HG03108 (cell line): ENCODE measurements at regions not wholly inside any gene's neighbourhood (a gene's known extent, or its start where the extent isn't known, plus 50 kb on each side); places are given as distances from the start of the nearest gene placed in this dataset.

Source experiments
- ATAC-seq: cut with Tn5 transposase; IDR thresholded peaks from one replicate; pipeline ENCODE4 v1.9.1; 2021; ENCODE audit warnings: moderate library complexity; ENCODE audit not compliant: unreplicated experiment

DNA sequence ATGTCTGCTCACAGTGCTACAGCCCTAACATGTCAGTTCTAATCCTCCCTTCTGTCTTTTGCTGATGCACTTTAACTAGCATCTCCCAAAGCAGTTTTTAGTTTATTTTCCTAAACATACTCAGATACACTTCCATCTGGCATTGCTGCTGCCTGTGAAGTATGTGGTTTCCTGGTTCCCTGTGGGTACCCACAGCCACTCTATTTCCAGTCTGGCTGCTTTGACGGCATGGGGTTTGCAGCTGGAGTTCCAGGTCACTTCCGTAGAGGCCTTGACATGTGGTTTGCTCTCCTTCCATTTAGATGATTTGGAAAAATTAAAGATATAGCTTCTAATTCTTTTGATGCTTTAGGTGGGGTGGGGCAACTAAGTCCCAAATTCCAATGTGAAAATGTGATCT lies 375.5 kb downstream of the PCDH20 start:
- ATAC-seq = no peak

DNA sequence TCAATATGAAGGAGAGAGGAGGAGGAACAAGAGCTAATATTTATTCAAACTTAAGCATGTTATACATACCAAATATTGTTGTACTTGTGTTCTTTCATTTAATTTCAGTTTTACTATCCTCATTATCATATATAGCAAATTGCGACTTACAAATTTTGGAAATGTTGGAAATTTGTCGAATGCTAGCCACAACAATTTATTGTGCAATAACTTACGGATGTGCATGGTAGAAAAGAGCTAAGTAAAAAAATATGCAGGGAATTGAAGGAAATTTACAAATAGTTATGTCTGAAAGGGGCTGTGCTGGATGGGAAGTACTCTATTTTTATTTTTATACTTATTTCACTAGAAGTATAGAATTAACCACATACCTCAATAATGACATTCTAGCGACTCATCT lies 376.3 kb downstream of the PCDH20 start:
- ATAC-seq = no peak

- no peak for ATAC-seq
These were observed 378.9 kb downstream of the PCDH20 start for GRCh38 chr13:61036715-61037114.

DNA sequence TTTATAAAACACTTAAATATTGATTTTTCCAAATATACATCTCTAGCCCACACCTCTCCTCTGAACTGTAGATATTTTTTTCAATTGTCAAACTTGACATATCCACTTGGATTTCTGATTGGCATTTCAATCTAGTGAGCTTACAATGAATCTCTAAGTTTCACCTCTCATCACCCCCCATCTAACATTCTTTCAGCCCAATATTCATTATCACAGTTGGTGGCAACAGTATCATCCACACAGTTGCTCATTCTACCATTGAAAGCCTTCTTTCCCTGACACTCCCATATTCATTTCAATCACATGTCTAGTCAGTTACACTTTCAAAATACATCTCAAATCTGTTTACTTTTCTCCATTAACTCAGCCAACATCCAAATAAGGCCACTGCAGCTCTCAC lies 385.2 kb downstream of the PCDH20 start:
- no peak for ATAC-seq

- ATAC-seq = no peak
These were observed 386.6 kb downstream of the PCDH20 start for GRCh38 chr13:61029064-61029463.

DNA sequence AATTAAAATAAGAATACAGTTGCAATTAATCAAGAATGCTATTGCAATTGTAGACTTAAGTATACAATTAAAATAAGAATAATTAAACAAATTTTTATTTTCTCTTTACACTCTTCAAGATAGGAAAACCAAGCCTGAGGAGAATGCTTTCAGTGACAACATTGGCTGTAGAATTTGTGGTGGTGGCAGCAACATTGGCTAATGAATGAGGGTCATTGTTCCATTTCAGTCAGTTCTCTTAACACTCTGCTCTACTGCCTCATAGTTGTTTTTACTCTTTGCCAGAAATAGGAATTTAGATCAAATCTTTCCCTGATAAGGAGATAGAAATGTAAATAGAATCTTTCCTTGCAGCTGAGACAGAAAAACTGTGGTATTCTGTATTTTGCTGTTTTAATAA lies 391.6 kb downstream of the PCDH20 start:
- ATAC-seq = no peak

- ATAC-seq = no peak
These were observed 393.8 kb downstream of the PCDH20 start for GRCh38 chr13:61021838-61022237.

DNA sequence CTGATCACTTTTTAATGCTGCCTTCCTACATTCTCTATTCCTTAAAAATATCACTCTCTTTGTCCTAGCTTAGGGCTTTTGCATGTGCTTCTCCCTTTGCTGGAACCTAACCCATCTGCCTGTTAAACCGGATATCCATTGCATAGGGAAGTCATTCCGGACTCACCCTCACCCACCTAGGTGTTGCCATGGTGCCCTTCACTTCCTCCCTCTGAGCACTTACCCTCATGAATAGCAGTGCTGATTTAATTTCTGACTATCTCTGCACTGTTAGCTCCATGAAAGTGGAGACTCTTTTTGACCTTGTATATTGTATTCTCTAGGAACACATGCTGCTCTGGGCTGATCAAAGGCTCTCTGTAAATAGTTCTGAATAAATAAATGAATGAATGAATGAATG lies 401.9 kb downstream of the PCDH20 start:
- no peak for ATAC-seq

DNA sequence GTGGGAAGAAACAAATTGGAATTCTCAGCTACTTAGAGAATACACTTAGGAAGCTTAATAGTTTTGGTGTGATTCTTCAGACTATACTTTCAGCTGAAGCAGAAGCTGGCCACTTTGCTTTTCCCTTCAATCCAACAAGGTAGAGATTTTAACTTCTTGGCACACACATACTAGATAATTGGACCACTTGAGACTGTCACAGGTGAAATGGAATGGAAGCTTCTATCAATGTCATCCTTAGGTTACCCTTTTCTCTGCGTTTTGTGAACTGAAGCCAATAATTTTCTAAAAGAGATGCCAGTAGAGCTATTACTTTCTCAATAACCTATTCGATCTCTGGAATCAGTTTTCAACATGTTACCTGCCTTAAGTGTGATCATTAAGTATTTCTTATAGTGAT lies 405.3 kb downstream of the PCDH20 start:
- ATAC-seq = no peak

DNA sequence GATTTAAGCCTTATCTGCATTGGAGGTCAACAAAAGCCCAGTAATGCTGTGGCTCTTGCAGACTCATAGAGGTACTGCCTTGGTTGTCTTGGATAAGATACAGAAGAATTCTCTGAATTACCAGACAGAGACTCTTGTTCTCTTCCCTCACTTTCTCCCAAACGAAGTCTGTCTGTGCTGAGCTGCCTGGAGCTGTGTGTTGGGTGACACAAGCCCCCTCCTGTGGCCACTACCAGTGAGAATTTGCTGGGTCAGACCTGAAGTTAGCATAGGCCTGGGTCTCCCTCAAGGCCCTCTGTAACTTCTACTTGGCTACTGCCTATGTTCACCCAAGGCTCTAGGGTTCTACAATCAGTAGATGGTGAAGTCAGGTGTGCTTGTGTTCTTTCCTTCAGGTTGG lies 413.0 kb downstream of the PCDH20 start:
- no peak for ATAC-seq

GRCh38 chr13:60990032-60990733 lies 425.5 kb downstream of the PCDH20 start:
- ATAC-seq = no peak

GRCh38 chr13:60986301-60986700 lies 429.3 kb downstream of the PCDH20 start:
- ATAC-seq = no peak

DNA sequence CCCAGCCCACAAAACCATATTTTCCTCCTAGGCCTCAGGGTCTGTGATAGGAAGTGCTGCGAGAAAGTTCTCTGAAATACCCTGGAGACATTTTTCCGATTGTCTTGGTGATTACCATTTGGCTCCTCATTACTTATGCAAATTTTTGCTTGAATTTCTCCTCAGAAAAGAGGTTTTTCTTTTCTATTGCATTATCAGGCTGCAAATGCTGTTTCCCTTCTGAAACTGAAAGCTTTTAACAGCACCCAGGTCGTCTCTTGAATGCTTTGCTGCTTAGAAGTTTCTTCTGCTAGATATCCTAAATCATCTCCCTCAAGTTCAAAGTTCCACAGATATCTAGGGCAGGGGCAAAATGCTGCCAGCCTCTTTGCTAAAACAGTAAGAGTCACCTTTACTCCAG lies 434.2 kb downstream of the PCDH20 start:
- no peak for ATAC-seq

DNA sequence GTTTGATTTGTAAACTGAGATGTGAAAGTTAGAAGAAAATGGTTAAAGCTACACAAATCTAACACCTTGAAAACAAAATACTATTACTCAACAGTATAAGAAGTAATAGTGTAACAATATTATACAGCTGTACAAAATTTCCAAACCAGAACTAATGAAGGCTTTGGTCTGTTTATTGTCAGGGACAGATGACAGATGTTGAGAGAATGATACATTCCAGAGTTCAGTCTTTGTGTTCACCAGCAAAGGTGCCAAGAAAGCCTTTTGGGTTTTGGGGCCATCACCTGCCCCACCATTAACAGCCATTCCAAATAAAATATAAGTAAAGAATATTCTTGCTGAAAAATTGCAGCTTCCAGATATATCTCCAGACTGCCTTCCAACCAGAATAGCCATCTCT lies 439.3 kb downstream of the PCDH20 start:
- ATAC-seq = no peak

- no peak for ATAC-seq
These were observed 441.4 kb downstream of the PCDH20 start for GRCh38 chr13:60974296-60974695.

DNA sequence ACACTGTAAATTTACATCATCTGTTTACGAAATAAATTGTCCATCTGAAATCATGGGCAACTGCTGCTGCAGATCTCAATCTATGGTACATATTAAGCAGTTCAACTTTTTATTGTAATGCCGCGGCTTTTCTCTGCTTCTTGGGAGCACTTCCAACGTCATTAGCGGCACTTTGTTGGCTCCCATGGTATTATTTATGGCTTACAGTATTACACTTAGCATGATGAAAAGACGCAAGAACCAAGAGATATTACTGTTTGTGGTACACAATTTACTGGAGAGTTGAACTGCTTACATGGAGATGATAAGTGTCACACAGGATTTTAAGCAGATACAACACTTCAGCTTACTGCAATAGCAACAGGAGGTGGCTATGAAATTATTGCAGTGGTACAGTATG lies 442.1 kb downstream of the PCDH20 start:
- no peak for ATAC-seq

GRCh38 chr13:60970736-60971135 lies 444.9 kb downstream of the PCDH20 start:
- no peak for ATAC-seq

DNA sequence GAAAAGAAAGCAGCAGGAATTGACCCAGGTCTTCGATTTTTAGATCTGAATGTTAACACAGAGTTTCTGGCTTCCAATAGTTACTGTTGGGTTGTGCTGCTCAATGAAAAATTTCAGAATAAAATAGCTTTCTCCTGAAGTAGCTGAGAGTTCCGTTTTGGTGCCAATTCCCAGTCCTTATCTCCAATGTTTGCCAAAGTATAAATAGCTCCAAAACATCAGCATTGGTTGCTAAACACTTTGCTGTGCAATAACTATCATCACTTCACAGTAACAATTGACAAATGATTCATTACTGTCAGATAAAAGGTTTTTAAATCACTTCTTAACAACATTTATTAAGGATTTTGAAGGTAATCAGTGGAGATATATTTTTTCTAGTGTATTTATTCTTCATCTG lies 446.0 kb downstream of the PCDH20 start:
- no peak for ATAC-seq

DNA sequence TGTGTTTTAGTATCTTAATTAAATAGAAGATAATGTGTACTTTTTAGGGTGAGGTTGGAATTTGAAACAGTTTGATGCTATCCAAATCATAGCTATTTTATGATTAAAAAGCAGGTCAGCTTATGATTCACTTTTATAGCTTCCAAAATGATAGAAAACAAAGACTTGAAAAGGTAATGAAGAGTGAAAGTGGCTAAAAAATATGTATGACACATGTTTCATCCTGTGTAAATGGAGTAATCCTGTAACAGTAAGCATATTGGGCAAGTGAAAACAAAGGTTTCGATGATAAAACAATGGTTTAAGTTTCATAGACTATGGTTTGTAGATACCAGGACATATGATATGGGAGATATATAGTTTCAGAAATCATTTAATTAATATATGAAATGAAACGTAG lies 456.2 kb downstream of the PCDH20 start:
- no peak for ATAC-seq

- no peak for ATAC-seq
These were observed 457.8 kb downstream of the PCDH20 start for GRCh38 chr13:60957816-60958215.

GRCh38 chr13:60945396-60945795 lies 470.3 kb downstream of the PCDH20 start:
- ATAC-seq = no peak

GRCh38 chr13:60944863-60945262 lies 470.8 kb downstream of the PCDH20 start:
- no peak for ATAC-seq

DNA sequence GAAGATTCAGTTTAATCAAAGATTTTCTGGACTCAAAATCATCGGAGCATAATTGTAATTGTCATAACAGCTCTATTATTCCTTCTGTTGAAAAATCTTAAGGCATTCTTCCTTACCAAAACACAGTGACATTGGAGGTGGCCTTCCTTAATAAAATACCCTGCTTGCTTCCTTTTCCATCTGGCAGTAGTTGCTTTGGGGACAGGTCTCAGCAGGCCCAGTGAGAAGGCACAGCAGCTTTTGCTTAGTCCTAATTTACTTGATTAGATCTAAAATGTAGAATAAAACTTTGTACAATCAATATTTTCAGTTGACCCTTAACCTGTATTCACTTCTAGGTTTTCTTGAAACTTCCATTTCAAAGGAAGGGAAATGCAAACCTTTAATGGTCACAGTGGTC lies 471.6 kb downstream of the PCDH20 start:
- ATAC-seq = no peak
